ENCODE measurements at regions not wholly inside any gene's neighbourhood (a gene's known extent, or its start where the extent isn't known, plus 50 kb on each side); places are given as distances from the start of the nearest gene placed in this dataset.

- DNase-seq = no peak
Observed at GRCh38 chr22:47994045-47994444, 1231.6 kb downstream of the TBC1D22A start.

DNA sequence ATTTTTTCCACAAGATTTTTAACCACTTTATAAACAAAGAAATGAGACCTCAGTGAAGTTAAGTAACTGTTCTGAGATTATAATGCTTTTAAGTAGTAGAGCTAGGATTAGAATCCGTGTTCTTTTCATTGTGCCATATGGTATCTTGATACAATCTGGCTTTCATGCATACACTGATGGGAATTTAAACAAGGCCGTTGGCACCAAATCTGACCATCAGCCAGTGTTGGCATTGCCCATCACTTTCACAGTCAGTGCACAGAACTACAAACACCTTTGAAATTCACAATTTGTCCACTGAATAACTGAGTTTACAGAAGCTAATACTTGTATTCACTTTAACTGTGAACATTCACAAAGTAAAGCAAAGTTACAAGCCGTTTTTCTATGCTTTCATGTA, 1228.0 kb downstream of the TBC1D22A start:
- DNase-seq = no peak

- no peak for DNase-seq
Observed at GRCh38 chr22:47987885-47988515, 1225.5 kb downstream of the TBC1D22A start.

DNA sequence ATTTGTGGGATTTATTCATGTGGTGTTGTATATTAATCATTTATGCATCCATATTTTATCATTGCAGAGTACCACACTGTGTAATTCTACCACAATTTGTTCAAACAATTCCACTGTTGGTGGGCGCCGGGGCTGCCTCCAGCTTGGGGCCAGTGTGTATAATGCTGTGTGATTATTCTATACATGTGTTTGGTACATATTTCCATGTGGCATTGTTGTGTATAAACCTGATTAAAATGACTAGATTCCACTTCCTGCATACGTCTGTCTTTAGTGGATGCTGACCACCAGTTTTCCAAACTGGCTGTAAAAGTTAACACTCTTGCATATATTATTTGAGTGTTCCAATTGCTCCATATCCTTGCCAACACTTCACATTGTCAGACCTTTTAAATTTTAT, 1213.8 kb downstream of the TBC1D22A start:
- DNase-seq = no peak

DNA sequence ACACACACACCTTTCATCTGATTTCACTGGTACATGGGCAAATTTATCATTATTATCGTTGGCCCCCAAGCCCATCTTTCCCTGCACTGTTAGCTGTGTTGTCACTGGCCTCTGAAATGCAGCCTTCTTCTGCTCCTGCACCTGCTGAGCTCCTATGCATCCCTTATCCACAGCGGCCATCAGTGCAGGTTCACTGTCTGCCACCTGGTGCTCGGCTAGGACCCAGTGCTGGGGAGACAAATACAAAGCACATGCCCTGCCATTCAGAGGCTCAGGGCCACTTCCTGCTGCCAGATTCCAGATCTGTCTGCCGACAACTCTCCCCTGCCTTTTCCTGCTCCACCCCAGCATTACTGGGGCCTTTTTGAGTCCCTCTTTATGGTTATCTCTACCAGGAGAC, 1205.4 kb downstream of the TBC1D22A start:
- no peak for DNase-seq

DNA sequence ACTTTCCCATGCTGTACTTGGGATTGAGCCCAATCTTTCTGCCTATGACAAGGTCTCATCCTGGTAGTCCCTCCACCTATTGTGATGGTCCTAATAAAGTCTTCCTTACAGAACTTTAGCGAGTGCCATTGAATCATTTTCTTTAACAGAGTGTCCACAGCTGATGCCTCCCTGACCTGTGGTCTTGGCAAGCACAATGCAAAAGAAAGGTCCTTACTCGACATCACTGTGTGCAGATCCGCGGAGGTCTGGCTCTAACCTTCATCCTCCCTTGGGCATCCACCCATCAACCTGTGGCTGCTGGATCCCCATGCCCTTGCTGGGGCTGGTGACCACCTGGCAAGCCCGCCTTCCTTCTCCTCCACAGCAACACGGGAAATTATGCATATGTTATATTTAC, 1203.9 kb downstream of the TBC1D22A start:
- DNase-seq = no peak

DNA sequence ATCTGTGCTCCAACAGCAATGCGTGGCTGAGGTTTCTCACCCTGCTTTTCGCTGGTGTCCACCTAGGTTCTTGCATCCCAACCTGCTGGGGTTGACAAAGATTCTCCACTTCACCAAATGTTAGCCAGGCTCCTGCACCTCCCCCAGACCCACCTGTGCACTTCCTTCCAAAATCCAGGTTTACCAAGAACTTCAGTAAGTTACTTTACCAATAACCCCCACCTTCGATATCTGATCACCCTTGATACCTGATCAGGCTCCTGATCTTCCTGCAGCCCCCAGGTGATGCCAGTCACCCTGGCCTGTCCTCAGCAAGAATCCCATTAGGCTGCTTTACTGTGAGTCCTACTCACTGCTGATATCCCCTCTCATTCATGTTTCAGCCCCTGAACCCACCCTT, 1203.4 kb downstream of the TBC1D22A start:
- DNase-seq = no peak

- no peak for DNase-seq
Observed at GRCh38 chr22:47965066-47965465, 1202.6 kb downstream of the TBC1D22A start.

DNA sequence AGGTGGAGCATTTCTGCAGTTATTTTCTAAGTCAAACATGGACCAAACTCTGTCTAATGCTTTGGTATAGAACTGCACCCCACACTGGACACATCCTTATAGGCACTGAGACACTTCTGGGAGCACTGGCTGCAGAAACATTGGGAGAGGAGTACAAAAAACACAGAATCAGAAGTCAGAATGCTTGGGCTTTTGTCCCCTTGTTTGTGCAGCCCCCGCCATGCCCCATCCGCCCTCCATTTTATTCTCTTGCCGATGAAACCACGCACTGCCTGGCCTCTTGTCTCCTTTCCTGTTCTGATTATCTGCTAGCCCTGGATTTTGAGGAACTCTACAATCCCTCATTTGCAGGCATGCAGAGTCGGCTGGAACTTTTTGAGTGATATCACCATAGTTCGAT, 1201.2 kb downstream of the TBC1D22A start:
- DNase-seq = no peak

DNA sequence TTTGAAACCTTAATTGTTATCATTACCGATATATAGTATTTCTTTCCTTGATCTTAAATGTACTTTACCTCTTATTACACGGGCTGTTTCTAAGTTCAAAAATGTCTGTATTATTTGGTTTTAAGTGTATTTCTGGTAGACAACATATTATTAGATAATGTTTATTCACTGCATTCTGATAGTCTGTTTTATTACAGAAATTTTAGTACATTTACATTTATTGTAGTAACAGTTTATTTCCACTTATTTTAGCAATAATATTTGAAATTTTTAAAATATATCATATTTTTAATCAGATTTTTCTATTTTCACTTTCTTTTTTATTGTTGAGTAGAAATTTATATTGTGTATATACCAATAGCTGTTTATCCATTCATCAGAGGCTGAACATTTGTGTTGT, 1195.2 kb downstream of the TBC1D22A start:
- no peak for DNase-seq

DNA sequence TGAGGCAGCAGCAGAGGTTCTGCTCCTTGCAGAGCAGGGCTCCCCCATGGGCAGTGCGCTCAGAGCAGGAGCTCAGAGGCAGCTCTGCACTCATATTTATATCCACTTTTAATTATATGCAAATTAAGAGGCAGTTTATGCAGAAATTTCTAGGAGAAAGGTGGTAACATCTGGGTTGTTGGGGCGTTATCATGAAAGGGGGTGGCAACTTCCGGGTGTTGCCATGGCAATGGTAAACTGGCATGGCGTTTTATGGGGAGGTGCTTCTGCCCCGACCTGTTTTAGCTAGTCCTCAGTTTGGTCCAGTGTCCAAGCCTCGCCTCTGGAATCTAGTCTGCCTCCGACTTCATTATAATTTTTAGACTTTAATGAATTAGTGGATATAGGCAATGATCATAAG, 1191.7 kb downstream of the TBC1D22A start:
- DNase-seq = no peak

GRCh38 chr22:47944941-47945340, 1182.5 kb downstream of the TBC1D22A start:
- DNase-seq = no peak

DNA sequence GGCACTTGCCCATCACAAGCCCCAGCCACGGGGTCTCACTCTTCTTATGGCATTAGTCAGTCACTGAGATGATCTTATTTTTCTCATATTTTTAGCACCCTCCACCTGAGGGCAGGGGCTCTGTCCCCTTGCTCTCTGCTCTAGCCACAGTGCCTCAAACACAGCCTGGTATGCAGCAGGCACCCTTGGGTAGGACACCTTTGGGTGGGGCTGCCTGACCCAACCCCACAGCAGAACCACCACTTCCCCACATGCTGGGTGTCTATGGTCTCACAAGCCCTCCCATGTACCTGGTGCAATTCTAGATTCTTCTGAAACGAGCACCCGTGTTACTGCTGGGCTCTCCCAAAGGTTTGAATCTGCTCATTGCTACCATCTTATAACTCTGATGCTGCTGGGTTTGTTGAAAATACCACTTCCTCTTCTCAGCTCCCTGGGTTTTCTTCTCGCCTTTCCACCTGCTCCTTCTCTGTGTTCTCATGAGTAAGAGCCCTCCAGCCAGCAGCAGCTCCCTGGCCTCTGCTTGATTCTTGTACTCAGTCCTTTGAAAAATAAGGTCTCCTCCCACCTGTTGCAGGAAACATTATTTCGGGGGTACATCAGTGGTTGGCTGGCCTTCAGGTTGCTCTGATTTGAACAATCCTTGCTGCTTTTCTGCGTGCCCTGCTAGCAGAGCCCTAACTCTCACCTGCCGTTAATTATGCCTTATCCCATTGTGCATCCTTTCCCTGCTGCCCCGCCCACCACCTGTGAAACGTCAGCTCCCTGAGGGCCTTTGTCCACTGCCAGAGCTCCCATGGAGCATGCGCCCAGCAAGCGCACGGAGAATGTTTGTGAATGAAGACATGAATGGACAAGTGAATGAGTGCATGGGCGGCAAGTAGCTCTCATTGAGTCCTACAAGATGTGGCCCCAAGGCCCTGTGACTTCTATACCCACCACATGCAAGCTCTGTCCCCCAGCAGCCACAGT, 1181.6 kb downstream of the TBC1D22A start:
- no peak for DNase-seq

- DNase-seq = no peak
Observed at GRCh38 chr22:47940211-47940610, 1177.8 kb downstream of the TBC1D22A start.

GRCh38 chr22:47933891-47934290, 1171.4 kb downstream of the TBC1D22A start:
- no peak for DNase-seq

GRCh38 chr22:47933226-47933625, 1170.8 kb downstream of the TBC1D22A start:
- DNase-seq = no peak

- DNase-seq = no peak
Observed at GRCh38 chr22:47929646-47930185, 1167.3 kb downstream of the TBC1D22A start.

GRCh38 chr22:47929073-47929472, 1166.6 kb downstream of the TBC1D22A start:
- no peak for DNase-seq

DNA sequence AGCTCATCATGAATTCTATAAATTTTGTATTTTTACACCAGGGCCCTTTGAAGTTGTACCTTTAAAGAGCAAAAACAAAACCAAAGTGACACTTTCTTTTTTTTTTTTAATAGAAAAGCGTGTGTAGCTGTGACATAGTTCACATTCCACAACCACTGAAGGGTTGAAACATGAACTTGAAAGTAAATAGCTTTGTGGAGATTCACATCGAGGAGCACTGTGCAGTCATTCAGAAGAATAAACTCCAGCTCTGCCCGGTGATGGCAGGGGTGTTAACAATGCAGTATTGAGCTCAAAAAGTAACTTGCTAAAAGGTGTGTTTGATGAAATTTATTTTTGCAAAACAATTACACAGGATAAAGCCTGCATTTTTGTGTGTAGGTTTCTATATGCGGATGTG, 1166.2 kb downstream of the TBC1D22A start:
- DNase-seq = no peak

GRCh38 chr22:47927648-47928210, 1165.3 kb downstream of the TBC1D22A start:
- DNase-seq = no peak

DNA sequence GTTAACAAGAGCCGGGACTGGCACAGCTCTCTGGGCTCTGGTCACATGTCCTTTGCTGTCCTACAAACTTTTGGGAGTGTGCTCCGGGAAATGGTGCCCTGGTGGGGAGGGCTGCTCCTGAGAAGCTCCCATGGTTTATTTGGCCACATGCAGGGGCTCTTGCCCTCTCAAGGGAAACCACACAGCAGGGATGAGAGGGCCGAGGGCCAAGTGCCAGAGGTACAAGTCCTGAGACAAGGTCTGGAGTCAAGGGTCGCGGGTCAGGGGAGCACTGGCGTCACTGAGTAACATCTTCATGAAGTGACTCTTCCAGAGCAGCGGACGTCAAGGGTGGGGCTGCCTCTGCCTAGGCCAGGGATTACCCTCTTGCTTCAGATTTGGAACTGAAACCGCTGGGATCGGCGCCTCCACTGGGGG, 1160.6 kb downstream of the TBC1D22A start:
- DNase-seq = no peak

- no peak for DNase-seq
Observed at GRCh38 chr22:47921906-47922305, 1159.5 kb downstream of the TBC1D22A start.

DNA sequence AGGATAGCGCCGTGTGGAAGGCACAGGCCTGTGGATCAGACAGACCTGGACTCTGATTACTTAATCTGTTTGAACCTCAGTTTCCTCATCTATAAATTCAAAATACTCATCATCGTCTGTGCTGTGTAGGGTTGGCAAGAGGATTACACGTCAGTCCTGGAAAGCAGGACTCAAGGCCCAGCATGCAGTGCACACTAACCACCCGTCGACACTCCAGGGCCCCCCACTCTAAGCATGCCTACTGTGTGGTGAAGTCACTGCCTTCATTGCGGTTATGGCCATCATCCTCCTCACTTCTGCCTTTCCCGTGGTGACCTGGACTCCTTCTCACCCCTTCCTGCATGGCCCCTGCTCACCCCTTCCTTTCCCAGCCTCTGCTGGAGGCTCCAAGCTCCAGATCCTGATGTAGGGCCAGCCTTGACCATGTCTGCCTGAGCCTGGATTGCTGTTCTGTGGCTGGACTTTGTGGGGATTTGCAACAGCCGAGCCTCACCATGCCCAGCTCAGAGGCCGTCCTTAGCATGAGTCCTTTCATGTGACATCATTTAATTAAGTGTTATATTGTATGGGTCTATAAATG, 1158.0 kb downstream of the TBC1D22A start:
- DNase-seq = no peak
